ENCODE measurements at regions not wholly inside any gene's neighbourhood (a gene's known extent, or its start where the extent isn't known, plus 50 kb on each side); places are given as distances from the start of the nearest gene placed in this dataset.

GRCh38 chr10:78863140-78863905, 205.4 kb upstream of the ZMIZ1 start:
- no peak overlapping the region for H3K27ac ChIP-seq (ENCODE audit: poor library complexity, severe bottlenecking)
- no peaks in the 10 kb centered on the region for H3K9me3 ChIP-seq (ENCODE audit: severe bottlenecking)
- no peak for TF ChIP-seq CTCF (IDR thresholded peaks at IDR 0.05; ENCODE audit: poor library complexity, severe bottlenecking)
- no peak for DNase-seq (ENCODE audit: low spot score)
- H3K36me3 ChIP-seq (ENCODE audit: low read depth) = no peaks in the 10 kb centered on the region
- no peaks in the 10 kb centered on the region for H3K27me3 ChIP-seq (ENCODE audit: insufficient read depth, poor library complexity, severe bottlenecking)
- peaks cover 11% of the 10 kb centered on the region for H3K4me1 ChIP-seq (ENCODE audit: insufficient read depth, poor library complexity, severe bottlenecking)
- no peak for ATAC-seq (ENCODE audit: low read depth)
- no peak overlapping the region for H3K4me3 ChIP-seq (ENCODE audit: severe bottlenecking)

GRCh38 chr10:78863906-78864239, 204.9 kb upstream of the ZMIZ1 start:
- no peak for DNase-seq (ENCODE audit: low spot score)
- no peak for TF ChIP-seq CTCF (IDR thresholded peaks at IDR 0.05; ENCODE audit: poor library complexity, severe bottlenecking)
- H3K9me3 ChIP-seq (ENCODE audit: severe bottlenecking) = no peaks in the 10 kb centered on the region
- H3K4me1 ChIP-seq (ENCODE audit: insufficient read depth, poor library complexity, severe bottlenecking) = peaks cover 11% of the 10 kb centered on the region
- H3K27me3 ChIP-seq (ENCODE audit: insufficient read depth, poor library complexity, severe bottlenecking) = no peaks in the 10 kb centered on the region
- no peak overlapping the region for H3K27ac ChIP-seq (ENCODE audit: poor library complexity, severe bottlenecking)
- H3K4me3 ChIP-seq (ENCODE audit: severe bottlenecking) = no peak overlapping the region
- no peak for ATAC-seq (ENCODE audit: low read depth)
- no peaks in the 10 kb centered on the region for H3K36me3 ChIP-seq (ENCODE audit: low read depth)

GRCh38 chr10:78864761-78865537, 203.8 kb upstream of the ZMIZ1 start:
- DNase-seq (ENCODE audit: low spot score) (no peak), ATAC-seq (ENCODE audit: low read depth) (no peak)
- no peak overlapping the region for H3K27ac ChIP-seq (ENCODE audit: poor library complexity, severe bottlenecking)
- H3K4me1 ChIP-seq (ENCODE audit: insufficient read depth, poor library complexity, severe bottlenecking) = peaks cover 11% of the 10 kb centered on the region
- no peak for TF ChIP-seq CTCF (IDR thresholded peaks at IDR 0.05; ENCODE audit: poor library complexity, severe bottlenecking)
- H3K4me3 ChIP-seq (ENCODE audit: severe bottlenecking) = no peak overlapping the region
- no peaks in the 10 kb centered on the region for H3K36me3 ChIP-seq (ENCODE audit: low read depth)
- no peaks in the 10 kb centered on the region for H3K27me3 ChIP-seq (ENCODE audit: insufficient read depth, poor library complexity, severe bottlenecking)
- no peaks in the 10 kb centered on the region for H3K9me3 ChIP-seq (ENCODE audit: severe bottlenecking)

- H3K27me3 ChIP-seq (ENCODE audit: insufficient read depth, poor library complexity, severe bottlenecking) = no peaks in the 10 kb centered on the region
- DNase-seq (ENCODE audit: low spot score) (no peak), ATAC-seq (ENCODE audit: low read depth) (no peak)
- no peaks in the 10 kb centered on the region for H3K36me3 ChIP-seq (ENCODE audit: low read depth)
- H3K9me3 ChIP-seq (ENCODE audit: severe bottlenecking) = no peaks in the 10 kb centered on the region
- H3K4me3 ChIP-seq (ENCODE audit: severe bottlenecking) = no peak overlapping the region
- peaks cover 11% of the 10 kb centered on the region for H3K4me1 ChIP-seq (ENCODE audit: insufficient read depth, poor library complexity, severe bottlenecking)
- no peak for TF ChIP-seq CTCF (IDR thresholded peaks at IDR 0.05; ENCODE audit: poor library complexity, severe bottlenecking)
- no peak overlapping the region for H3K27ac ChIP-seq (ENCODE audit: poor library complexity, severe bottlenecking)
Observed at GRCh38 chr10:78865538-78865875, 203.3 kb upstream of the ZMIZ1 start.
